T-helper 9 cell (primary cell): ENCODE measurements at regions not wholly inside any gene's neighbourhood (a gene's known extent, or its start where the extent isn't known, plus 50 kb on each side); places are given as distances from the start of the nearest gene placed in this dataset.

Experiments
- DNase-seq: peaks from one replicate; pipeline ENCODE4 v3.0.0-alpha.2; 2020

DNA sequence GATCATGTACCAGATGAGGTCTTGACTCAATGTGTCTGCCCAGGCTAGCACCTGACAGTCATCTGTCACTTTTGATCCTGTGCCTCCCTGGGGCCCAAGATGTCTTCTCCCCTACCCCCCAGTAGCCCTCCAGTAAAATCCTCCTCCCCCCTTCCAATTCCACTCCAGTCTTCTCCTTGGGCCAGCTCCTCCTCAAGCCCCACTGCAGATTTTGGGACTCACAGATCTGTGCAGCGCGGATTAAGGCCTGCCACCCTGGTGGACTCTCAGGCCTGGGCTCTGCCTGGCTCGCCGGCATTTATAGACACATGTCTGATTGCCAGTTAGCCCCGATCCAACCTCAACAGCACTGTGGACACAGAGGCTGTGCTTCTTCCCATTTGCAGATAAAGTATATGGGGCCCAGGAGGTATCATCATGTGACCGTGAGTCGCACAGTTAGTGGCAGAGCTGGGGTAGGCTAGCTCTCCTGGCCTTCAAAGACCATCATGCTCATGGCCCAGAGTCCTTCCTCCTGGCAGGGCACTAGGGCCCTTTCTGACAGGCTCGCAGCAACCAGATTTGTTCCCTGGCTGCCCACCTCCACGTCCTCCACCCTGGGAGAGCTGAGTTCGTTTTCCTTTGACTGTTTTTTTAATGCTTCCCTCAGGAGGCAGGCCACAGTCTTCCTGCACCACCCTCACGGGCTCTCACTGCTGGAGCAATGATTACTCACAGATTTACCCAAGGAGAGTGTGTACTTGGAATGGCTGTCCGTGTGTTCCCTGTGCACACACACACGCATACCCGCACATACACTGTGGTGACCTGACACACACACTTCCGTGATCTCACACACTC, 98.3 kb upstream of the DIO3 start:
- DNase-seq: no peak

- no peak for DNase-seq
Measured at GRCh38 chr14:101463566-101464171, 97.6 kb upstream of the DIO3 start.

DNA sequence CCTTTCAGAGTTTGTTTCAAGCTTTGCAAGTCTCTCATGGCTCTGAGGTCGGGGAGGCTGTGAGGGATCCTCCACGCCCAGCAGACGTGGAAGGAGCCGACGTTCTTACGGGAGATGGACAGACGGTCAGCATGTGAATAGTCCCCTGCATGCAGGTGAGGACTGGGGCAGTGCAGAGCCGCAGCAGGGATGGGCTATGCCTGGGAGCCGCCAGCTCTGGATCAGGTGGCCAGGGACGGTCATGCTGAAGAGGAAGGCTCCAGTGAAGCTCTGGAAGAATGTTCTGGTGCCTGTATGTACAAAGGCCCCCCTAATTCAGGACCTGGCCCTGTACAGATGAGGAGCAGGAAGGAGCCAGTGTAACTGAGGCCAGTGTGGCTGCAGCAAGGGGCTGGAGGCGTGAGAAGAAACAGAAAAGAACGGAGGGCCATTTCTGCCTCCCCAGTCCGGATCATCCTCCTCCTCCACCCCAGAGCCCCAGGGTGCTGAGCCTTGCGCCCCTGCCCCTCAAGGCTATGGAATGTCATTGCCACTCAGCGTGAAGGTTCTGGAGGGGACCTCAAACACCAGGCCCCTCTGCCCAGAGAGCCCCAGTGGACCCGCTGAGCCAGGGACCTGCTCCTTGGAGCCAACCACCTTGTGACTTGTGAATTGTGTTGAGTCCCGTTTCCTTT, 96.8 kb upstream of the DIO3 start:
- no peak for DNase-seq

- no peak for DNase-seq
Measured at GRCh38 chr14:101464984-101465794, 96.1 kb upstream of the DIO3 start.

GRCh38 chr14:101465795-101466448, 95.4 kb upstream of the DIO3 start:
- no peak for DNase-seq

- DNase-seq: no peak
Measured at GRCh38 chr14:101466456-101467180, 94.7 kb upstream of the DIO3 start.

DNA sequence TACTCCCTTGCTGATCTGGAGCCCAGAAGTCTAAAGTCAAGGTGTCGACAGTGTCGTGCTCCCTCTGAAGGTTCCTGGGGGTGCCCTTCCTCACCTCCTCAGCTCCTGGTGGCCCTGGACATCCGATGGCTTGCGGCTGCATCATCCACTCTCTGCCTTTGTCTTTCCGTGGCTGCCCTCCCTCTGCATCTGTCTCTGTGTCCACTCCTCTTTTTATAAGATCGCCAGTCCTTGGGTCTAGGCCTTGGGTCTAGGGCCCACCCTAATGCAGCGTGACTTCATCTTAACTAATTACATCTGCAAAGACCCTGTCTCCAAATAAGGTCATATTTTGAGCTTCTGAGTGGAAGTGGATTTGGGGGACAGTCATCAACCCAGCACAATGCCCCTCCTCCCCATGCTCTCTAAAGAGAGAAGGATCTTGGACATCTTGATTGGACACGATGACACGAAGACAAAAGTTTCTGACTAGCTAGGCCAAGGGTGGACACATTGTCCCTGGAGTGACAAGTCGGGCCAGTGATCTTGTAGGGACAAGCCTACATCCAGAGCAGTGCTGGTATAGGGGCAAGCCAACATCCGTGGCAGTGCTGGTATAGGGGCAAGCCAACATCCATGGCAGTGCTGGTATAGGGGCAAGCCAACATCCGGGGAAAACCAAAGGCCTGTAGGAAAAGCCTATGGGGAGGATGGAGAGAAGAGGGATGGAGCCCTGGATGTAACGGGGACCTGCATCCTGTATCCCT, 93.9 kb upstream of the DIO3 start:
- no peak for DNase-seq

GRCh38 chr14:101469382-101470247, 91.7 kb upstream of the DIO3 start:
- no peak for DNase-seq

DNA sequence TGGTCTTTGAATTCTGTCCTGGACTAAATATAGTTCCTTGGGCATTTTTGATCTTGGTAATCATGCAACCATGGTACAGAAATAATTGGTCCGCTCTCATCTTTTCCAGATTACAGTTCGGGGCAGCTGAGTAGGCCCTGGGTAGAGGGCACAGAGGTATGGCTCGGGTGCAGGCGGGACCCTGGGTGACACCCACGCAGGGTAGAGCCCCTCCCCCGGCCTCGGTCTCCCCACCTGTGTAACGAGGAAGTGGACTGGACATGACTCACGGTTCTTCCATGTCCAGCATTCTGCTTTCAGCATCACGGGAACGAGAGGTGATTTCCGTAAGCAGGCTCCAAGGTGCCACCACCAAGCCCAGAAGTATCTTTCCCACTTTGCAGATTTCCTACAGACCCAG, 91.0 kb upstream of the DIO3 start:
- DNase-seq: no peak

DNA sequence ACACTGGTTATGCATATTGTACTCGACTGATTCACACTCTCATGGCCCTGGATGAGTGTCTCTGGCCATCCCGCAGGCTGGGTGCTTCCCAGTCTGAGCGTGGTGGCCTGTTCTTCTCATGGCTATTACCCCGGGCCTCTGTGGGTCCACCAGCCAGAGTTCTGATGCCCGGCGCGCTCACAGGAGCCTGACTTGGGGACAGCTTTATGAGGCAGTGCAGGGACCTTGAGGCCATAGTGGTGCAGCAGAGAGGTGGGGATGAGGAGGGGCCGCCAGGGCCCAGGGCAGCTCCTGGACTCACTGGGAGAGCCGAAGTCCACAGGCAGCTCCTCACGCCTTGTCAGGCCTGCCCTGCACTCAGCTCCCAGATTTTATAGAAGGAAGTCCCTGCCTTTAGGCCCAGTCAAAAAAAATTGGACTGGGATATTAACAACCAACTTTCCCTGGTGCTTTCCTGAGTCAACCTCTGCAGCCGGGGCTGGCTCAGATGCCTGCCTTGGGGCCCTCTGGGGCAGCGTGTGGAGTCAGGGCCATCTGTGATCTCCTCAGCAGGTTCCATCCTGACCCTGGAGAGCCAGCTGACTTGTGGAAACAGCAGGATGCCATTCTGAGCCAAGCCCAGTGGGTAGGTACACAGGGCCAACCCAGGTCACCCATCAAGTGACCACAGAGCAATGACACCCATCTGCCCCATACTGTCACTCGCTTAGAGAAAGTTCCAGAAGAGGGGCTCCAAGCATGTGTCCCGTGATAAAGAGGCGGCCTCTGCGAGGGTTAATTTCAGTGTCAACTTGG, 89.4 kb upstream of the DIO3 start:
- no peak for DNase-seq

DNA sequence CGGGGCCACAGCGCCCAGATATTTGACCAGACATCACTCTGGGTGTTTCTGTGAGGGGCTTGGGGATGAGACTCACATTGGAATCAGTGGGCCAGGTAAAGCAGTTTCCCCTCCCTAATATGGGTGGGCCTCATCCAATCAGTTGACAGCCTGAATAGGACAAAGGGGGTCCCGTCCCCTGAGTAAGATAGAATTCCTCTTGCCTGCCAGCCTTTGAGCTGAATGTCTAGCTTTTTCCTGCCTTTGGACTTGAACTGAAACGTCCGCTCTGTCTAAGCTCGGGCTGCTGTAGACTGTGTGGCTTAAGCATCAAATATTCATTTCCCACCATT, 88.8 kb upstream of the DIO3 start:
- no peak for DNase-seq

DNA sequence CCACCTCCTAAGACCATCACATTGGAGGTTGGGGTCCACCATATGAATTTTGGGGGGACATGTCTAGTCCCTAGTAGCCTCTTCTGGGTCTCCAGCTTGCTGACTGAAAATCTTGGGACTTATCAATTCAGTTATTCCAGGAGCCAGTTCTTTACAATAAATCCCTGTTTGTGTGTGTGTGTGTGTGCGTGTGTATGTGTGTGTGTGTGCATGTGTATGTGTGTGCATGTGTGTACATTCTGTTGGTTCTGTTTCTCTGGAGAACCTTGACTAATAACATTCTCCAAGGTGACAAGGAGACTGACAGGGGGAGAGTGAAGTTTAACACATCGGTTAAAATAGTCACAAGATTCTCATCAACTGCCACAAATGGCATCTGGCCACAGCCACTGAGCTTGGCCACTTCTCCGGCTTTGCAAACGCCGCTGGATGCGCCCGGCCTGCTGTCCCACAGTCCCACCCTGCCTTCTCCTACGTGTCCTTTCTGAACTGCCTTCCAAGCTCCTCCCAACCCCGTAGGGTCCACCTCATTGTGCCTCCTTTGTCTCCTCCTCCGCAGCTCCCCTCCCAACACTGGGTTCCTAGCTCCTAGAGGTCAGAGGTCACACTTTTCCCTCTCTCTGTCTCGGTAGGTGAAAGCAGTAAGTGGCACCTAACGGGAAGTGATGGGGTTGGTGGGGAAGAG, 88.1 kb upstream of the DIO3 start:
- DNase-seq: no peak

DNA sequence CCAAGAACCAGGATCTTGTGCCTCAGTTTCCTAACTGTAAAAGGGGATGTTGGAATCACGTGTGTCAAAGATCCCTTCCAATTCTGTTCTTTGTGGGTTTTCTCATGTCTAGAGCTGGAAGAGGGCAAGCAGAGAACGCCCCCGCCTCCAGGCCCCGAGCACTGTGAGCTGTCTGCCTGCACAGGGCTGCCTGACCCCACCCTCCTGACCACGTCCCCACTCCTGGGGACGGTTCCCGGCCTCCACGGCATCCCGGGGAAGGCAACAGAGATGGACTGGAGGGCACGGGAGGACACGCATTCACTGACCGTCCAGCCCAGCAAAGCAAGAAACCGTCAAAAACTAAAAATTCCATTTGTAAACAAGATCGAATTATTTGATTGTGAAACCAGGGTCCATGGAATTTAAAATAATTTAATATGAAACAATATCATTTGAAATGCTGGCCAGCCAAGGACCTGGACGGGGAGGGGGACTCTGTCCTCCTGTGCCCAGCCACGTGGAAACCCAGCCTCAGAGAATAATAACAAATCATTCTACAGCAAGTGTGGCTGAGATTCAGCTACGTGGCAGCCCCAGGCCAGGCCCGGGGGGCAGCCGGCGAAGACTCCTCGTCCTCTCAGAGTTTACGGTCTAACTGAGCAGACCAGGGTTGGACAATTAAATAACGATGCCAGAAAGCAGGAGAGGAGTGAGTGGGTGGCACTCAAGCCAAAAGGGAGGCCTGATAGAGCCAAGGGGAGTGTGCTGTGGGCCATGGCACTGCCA, 87.3 kb upstream of the DIO3 start:
- DNase-seq: no peak

DNA sequence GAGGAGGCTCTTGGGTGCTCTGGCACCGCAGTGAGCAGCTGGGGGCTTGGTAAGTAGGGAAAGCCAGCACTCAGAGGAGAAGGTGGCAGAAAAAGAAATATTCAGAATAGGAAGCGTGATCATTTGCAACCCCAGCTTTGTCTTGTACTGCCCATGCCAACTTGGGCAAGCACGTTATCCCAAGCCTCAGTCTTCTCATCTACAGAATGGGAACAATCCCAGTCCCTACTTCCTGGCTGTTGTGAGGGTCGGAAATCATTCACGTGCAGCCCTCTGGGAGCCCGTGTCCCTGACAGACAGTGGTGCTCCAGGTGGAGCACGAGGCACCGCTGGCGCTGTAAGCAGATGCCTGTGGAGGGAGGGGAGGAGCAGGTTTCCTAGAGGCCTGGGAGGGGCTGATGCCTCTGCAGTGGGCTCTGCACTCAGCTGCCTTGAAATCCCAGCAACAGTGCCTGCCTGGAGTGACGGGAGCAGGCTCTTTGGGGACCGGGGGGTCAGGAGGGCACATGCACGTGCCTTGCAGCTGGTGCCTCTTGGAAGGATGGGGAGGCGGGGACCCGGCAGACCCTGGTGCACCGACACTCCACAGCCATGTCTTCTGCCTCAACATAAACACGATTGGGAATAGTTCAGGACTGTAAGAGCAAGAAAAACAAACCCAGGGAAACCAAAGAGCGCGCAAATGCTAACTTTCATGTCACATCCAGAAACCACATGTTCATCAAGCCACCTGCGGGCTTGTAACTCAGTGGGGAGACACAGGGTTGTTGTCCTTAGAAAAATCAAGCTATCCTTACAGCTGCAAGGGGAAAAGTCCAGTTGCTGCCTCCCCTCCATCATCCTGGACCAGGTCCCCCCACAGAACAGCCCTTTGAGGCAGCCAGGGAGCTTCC, 86.5 kb upstream of the DIO3 start:
- no peak for DNase-seq

DNA sequence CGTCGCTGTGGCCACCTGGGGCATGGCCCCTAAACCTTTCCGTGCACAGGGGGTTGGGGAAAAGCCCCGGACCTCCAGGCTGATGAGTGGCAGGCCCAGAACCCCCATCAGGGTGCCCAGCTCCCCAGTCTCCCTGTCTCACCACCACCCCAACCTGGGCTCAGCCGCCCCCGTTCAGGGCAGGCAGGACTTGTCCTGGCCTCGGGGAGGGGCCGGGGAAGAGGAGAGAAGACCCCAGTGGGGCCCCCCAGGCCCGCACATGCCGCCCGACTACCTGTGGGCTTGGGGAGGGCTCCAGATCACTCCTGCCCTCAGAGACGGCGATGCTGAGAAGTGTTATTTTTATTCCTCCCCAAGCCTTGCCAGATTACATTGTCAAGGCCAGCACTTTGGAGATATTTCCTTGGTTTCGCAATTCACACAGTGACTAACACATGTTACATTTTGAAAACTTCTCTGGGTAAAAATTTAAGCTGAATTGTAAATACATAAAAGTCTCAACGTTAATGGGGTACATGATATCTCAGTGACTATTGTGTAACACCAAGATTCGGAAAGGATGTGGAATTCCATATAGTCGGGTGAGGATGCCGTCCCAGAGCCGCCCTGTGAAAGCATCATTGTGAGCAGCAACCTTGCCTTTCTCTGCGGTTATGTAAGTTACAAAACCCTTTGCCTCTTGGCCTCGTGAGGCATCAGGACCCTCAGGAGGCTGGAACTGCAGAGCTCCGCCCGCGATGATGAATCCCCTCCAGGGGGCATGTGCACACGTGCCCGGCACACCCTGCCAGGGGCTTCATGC, 85.6 kb upstream of the DIO3 start:
- DNase-seq: no peak
